Panc1 (cell line): ENCODE measurements at regions not wholly inside any gene's neighbourhood (a gene's known extent, or its start where the extent isn't known, plus 50 kb on each side); places are given as distances from the start of the nearest gene placed in this dataset.
"Not testable (repeated sequence)": the region's sequence is repeated elsewhere in the genome, so short reads cannot be mapped to it uniquely, and the experiment has no call there.

Experiments used
- ATAC-seq: fragments of 200-7000 bp; cut with Tn5 transposase; 2 replicates; pipeline ENCODE4 v1.9.1; 2020; ENCODE audit warnings: mild to moderate bottlenecking, moderate library complexity
- BruUV-seq: library from RNA; stranded (reverse); fragments of 400-500 nt; replicated peaks from 2 replicates; lab custom pipeline; 2021; lab: Mats Ljungman, UMichigan
- CTCF ChIA-PET: fragments of 300-600 bp; sonication (Branson Sonifier 250); formaldehyde crosslinking; loops from one replicate; lab custom pipeline; 2022; ENCODE audit warnings: antibody characterized with exemption; lab: Charles Lee
- POLR2A ChIA-PET: fragments of 300-600 bp; sonication (Branson Sonifier 250); formaldehyde crosslinking; loops from one replicate; lab custom pipeline; 2022; ENCODE audit warnings: antibody characterized with exemption; lab: Charles Lee
- DNase-seq: peaks from one replicate; pipeline ENCODE4 v3.0.0-alpha.2; 2010; ENCODE audit warnings: low read depth, low spot score
- H3K27ac ChIP-seq: 2 replicates; pipeline ENCODE4 v1.5.1; 2011; ENCODE audit warnings: mild to moderate bottlenecking, low read length, inconsistent platforms
- H3K27me3 ChIP-seq: fragments of 200-500 bp; sonication (Bioruptor generic); 2 replicates; pipeline ENCODE4 v1.6.0; 2014; ENCODE audit warnings: low read length, inconsistent platforms; ENCODE audit not compliant: control insufficient read depth, insufficient read depth
- H3K36me3 ChIP-seq: fragments of 200-500 bp; sonication (Bioruptor generic); 2 replicates; pipeline ENCODE4 v1.5.1; 2014; ENCODE audit warnings: inconsistent platforms, mild to moderate bottlenecking, low read length, moderate library complexity; ENCODE audit not compliant: control insufficient read depth, insufficient read depth
- H3K4me1 ChIP-seq: 2 replicates; pipeline ENCODE4 v1.5.1; 2011; ENCODE audit warnings: inconsistent platforms, mild to moderate bottlenecking, low read length, moderate library complexity; ENCODE audit not compliant: control insufficient read depth, insufficient read depth
- H3K4me3 ChIP-seq, 2 experiments: 2 replicates each; pipeline ENCODE4 v1.5.1; 2011 to 2012; ENCODE audit warnings: low read depth in 2 of 2, low read length in 2 of 2, mild to moderate bottlenecking in 2 of 2, inconsistent platforms in 1 of 2, moderate library complexity in 1 of 2
- H3K9me3 ChIP-seq: fragments of 200-500 bp; sonication (Bioruptor generic); 2 replicates; pipeline ENCODE4 v1.5.1; 2014; ENCODE audit warnings: low read depth, mild to moderate bottlenecking, inconsistent platforms, low read length, moderate library complexity; ENCODE audit not compliant: control insufficient read depth, insufficient read depth
- CTCF ChIP-seq: fragments of 450-650 bp; IDR thresholded peaks from 2 replicates; pipeline ENCODE4 v1.5.1; 2017; ENCODE audit warnings: mild to moderate bottlenecking
- POLR2AphosphoS5 ChIP-seq: IDR thresholded peaks from 2 replicates; pipeline ENCODE4 v1.6.1; 2012; ENCODE audit warnings: mild to moderate bottlenecking, low read depth, low read length, moderate library complexity
- REST ChIP-seq, 2 experiments: IDR thresholded peaks; 2 replicates each; pipeline ENCODE4 v1.6.1; 2011 to 2012; ENCODE audit warnings: low read depth in 2 of 2, control low read depth in 1 of 2, low read length in 1 of 2, mild to moderate bottlenecking in 1 of 2, moderate library complexity in 1 of 2; ENCODE audit not compliant: insufficient read depth in 1 of 2
- SIN3A ChIP-seq: IDR thresholded peaks from 2 replicates; pipeline ENCODE4 v1.6.1; 2012; ENCODE audit warnings: low read depth, mild to moderate bottlenecking, low read length, moderate library complexity, borderline replicate concordance; ENCODE audit not compliant: insufficient read depth
- TCF7L2 ChIP-seq: IDR thresholded peaks from 2 replicates; pipeline ENCODE4 v1.6.1; 2011; ENCODE audit warnings: mild to moderate bottlenecking, low read depth, low read length, inconsistent platforms
- in situ Hi-C: cut with HindIII; loops from 2 replicates; pipeline ENCODE4 v1.10.0; 2016; ENCODE audit warnings: low sequenced_read_pairs, low pct_unique_long_range_greater_than_20kb
- intact Hi-C: fragments of 100-400 bp; cut with micrococcal nuclease; formaldehyde crosslinking; loops from one replicate; pipeline ENCODE4 v1.10.0; 2022; ENCODE audit not compliant: unreplicated experiment

- BruUV-seq, result no TSS peak
- H3K4me1 ChIP-seq, result no peaks in the 10 kb centered on the region
- in situ Hi-C loops, result no loop called here
These were observed 96.6 kb upstream of the GMNC start for GRCh38 chr3:190959077-190959476.

GRCh38 chr3:190941694-190942260 is 79.3 kb upstream of the GMNC start:
- no TSS peak for BruUV-seq
- Histone ChIP-seq H3K27me3 (no peaks in the 10 kb centered on the region), H3K9me3 (no peaks in the 10 kb centered on the region), H3K36me3 (no peaks in the 10 kb centered on the region), H3K27ac (no peak overlapping the region), H3K4me1 (no peaks in the 10 kb centered on the region), H3K4me3 (no peak overlapping the region)
- DNase-seq (no peak), ATAC-seq (no peak)
- CTCF ChIA-PET, result no interaction called here
- no peak for TF ChIP-seq REST (IDR thresholded peaks at IDR 0.05; ENCODE audit: insufficient read depth in 1 of 2, low read depth in 2 of 2, low read length in 1 of 2)
- no peak for TF ChIP-seq SIN3A
- TF ChIP-seq TCF7L2, result no peak
- TF ChIP-seq POLR2AphosphoS5, result no peak
- TF ChIP-seq CTCF, result no peak
- POLR2A ChIA-PET, result no interaction called here
- intact Hi-C loops, result no loop called here
- in situ Hi-C loops, result no loop called here

More at GRCh38 chr3:190959077-190959476, 96.6 kb upstream of the GMNC start:
- Histone ChIP-seq H3K9me3 (no peaks in the 10 kb centered on the region), H3K27ac (no peak overlapping the region), H3K4me3 (no peak overlapping the region), H3K36me3 (no peaks in the 10 kb centered on the region), H3K27me3 (no peaks in the 10 kb centered on the region)
- DNase-seq (no peak), ATAC-seq (no peak)
- intact Hi-C loops, result no loop called here
- TF ChIP-seq REST (IDR thresholded peaks at IDR 0.05; ENCODE audit: insufficient read depth in 1 of 2, low read depth in 2 of 2, low read length in 1 of 2), result no peak
- TF ChIP-seq CTCF, result no peak
- TF ChIP-seq POLR2AphosphoS5, result no peak
- TF ChIP-seq TCF7L2, result no peak
- TF ChIP-seq SIN3A, result no peak
- CTCF ChIA-PET, result no interaction called here
- POLR2A ChIA-PET, result no interaction called here

- BruUV-seq, H3K4me1 ChIP-seq, intact Hi-C loops, H3K27ac ChIP-seq, ATAC-seq, POLR2A ChIA-PET, H3K4me3 ChIP-seq, H3K36me3 ChIP-seq, in situ Hi-C loops, DNase-seq, H3K9me3 ChIP-seq, H3K27me3 ChIP-seq, CTCF ChIA-PET: not testable (repeated sequence)
These were observed 72.1 kb upstream of the GMNC start for GRCh38 chr3:190934616-190935015.
